GM23248 (cell line): ENCODE measurements at regions not wholly inside any gene's neighbourhood (a gene's known extent, or its start where the extent isn't known, plus 50 kb on each side); places are given as distances from the start of the nearest gene placed in this dataset.

Experiments used
- EZH2 ChIP-seq: fragments of 200-600 bp; sonication (generic); IDR thresholded peaks from 2 replicates; pipeline ENCODE4 v1.6.1; 2018; ENCODE audit warnings: antibody characterized with exemption, mild to moderate bottlenecking; ENCODE audit not compliant: insufficient read depth, poor library complexity, severe bottlenecking
- EZH2phosphoT487 ChIP-seq: fragments of 200-600 bp; sonication (generic); IDR thresholded peaks from 2 replicates; pipeline ENCODE4 v1.6.1; 2018; ENCODE audit warnings: antibody characterized with exemption, moderate library complexity, mild to moderate bottlenecking, low read depth; ENCODE audit not compliant: insufficient read depth

DNA sequence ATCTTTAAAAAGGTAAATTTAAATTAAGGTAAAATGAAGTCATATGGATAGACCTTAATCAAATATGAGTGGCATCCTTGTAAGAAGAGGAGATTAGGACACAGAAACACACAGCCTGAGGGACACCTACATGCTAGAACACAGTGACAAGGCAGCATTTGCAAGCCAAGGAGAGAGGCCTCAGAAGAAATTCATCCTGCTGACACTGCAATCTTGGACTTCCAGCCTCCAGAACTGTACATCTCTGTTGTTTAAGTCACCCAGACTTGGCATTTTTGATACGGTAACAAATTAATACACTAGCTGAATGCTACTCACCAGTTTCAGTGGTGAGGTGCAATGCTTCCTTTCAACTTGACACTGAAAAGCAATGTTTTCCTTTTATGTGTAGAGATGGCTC, 305.0 kb downstream of the TDRD15 start:
- TF ChIP-seq EZH2 (no peak), EZH2phosphoT487 (no peak)
